Mesothelial cell of epicardium (in vitro differentiated cells): ENCODE measurements at regions not wholly inside any gene's neighbourhood (a gene's known extent, or its start where the extent isn't known, plus 50 kb on each side); places are given as distances from the start of the nearest gene placed in this dataset.

Experiments used
- DNase-seq, 2 experiments: peaks; one replicate each; pipeline ENCODE4 v3.0.0; 2021; ENCODE audit warnings: low spot score in 2 of 2; ENCODE audit not compliant: unreplicated experiment in 2 of 2
- H3K27ac Mint-ChIP-seq: 2 replicates; pipeline ENCODE4 v1.8.0; 2021; ENCODE audit warnings: mixed read lengths
- H3K27me3 Mint-ChIP-seq: 2 replicates; pipeline ENCODE4 v1.8.0; 2021; ENCODE audit warnings: low read depth, mixed read lengths
- H3K36me3 Mint-ChIP-seq: 2 replicates; pipeline ENCODE4 v1.8.0; 2021; ENCODE audit warnings: mixed read lengths
- H3K4me1 Mint-ChIP-seq: 2 replicates; pipeline ENCODE4 v1.8.0; 2021; ENCODE audit warnings: mixed read lengths
- H3K4me3 Mint-ChIP-seq: 2 replicates; pipeline ENCODE4 v1.8.0; 2021; ENCODE audit warnings: mild to moderate bottlenecking, moderate library complexity, mixed read lengths
- H3K9me3 Mint-ChIP-seq: 2 replicates; pipeline ENCODE4 v1.8.0; 2021; ENCODE audit warnings: mixed read lengths
- CTCF ChIP-seq: fragments of 200-600 bp; sonication (generic); IDR thresholded peaks from one replicate; pipeline ENCODE4 v1.5.0; 2021; ENCODE audit warnings: antibody characterized with exemption; ENCODE audit not compliant: unreplicated experiment

- Mint-ChIP-seq H3K9me3 (peaks cover 5% of the 10 kb centered on the region), H3K27me3 (no peaks in the 10 kb centered on the region), H3K27ac (peak overlapping the region; percentile 88), H3K36me3 (no peaks in the 10 kb centered on the region), H3K4me1 (peaks cover 39% of the 10 kb centered on the region), H3K4me3 (peak overlapping the region; percentile 28)
- TF ChIP-seq CTCF, result no peak
- DNase-seq, result peak; percentile 27 to 39
Measured at GRCh38 chrX:40298572-40299479, 201.1 kb upstream of the BCOR start.

- H3K27ac Mint-ChIP-seq, result peak overlapping the region; percentile 88
- peaks cover 32% of the 10 kb centered on the region for H3K4me1 Mint-ChIP-seq
- no peak for DNase-seq
- H3K9me3 Mint-ChIP-seq, result peaks cover 1% of the 10 kb centered on the region
- H3K36me3 Mint-ChIP-seq, result no peaks in the 10 kb centered on the region
- TF ChIP-seq CTCF, result no peak
- H3K27me3 Mint-ChIP-seq, result no peaks in the 10 kb centered on the region
- H3K4me3 Mint-ChIP-seq, result no peak overlapping the region
Measured at GRCh38 chrX:40298069-40298468, 200.3 kb upstream of the BCOR start.

- no peak for TF ChIP-seq CTCF
- H3K36me3 Mint-ChIP-seq, result no peaks in the 10 kb centered on the region
- no peak overlapping the region for H3K4me3 Mint-ChIP-seq
- H3K27me3 Mint-ChIP-seq, result no peaks in the 10 kb centered on the region
- peaks cover 35% of the 10 kb centered on the region for H3K9me3 Mint-ChIP-seq
- no peak for DNase-seq
- H3K27ac Mint-ChIP-seq, result no peak overlapping the region
- H3K4me1 Mint-ChIP-seq, result no peaks in the 10 kb centered on the region
Measured at GRCh38 chrX:40291553-40291952, 193.8 kb upstream of the BCOR start.

- TF ChIP-seq CTCF, result no peak
- H3K27ac Mint-ChIP-seq, result no peak overlapping the region
- peaks cover 39% of the 10 kb centered on the region for H3K9me3 Mint-ChIP-seq
- no peak overlapping the region for H3K4me3 Mint-ChIP-seq
- no peak for DNase-seq
- no peaks in the 10 kb centered on the region for H3K4me1 Mint-ChIP-seq
- H3K36me3 Mint-ChIP-seq, result no peaks in the 10 kb centered on the region
- no peaks in the 10 kb centered on the region for H3K27me3 Mint-ChIP-seq
Measured at GRCh38 chrX:40290517-40290916, 192.8 kb upstream of the BCOR start.

- no peak for TF ChIP-seq CTCF
- no peak overlapping the region for H3K4me3 Mint-ChIP-seq
- no peaks in the 10 kb centered on the region for H3K36me3 Mint-ChIP-seq
- no peak overlapping the region for H3K27ac Mint-ChIP-seq
- H3K4me1 Mint-ChIP-seq, result no peaks in the 10 kb centered on the region
- H3K27me3 Mint-ChIP-seq, result no peaks in the 10 kb centered on the region
- no peak for DNase-seq
- peaks cover 40% of the 10 kb centered on the region for H3K9me3 Mint-ChIP-seq
Measured at GRCh38 chrX:40285876-40286275, 188.1 kb upstream of the BCOR start.
